Fibroblast of skin of scalp (primary cell): ENCODE measurements at regions not wholly inside any gene's neighbourhood (a gene's known extent, or its start where the extent isn't known, plus 50 kb on each side); places are given as distances from the start of the nearest gene placed in this dataset.

Experiments used
- DNase-seq: peaks from one replicate; pipeline ENCODE4 v3.0.0-alpha.2; 2013

DNA sequence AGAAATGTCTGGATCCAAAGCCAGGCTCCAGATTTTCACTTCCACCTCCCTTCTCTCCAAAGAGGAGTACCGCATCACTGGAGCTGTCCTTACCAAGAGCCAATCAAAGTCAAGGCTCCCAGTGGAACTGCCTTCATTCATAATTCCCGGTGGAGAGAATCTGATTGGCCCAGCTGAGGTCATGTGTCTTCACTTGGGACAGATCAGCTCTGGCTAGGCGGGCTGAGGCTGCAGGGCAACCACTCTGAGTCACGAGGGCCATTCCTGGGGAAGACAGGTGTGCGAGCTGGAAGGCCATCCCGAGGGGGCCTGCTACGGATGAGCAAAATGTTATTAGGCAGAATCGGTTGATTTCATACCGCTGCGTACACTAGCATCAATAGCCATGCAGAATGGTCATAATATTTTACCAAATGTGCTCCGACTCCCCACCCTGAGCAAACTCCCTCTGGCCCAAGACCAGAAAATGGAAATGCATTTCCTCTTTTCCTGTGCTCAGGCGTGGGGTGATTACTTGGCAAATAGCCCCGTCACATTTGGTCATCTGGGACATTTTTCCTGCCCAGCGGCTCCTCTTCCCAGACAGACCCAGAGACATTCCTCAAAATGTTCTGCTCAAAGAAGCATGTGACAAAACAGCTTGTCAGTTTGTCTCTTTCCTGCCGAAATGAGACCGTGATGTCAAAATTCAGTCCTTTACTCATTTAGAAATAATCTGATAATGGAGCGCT, 111.1 kb downstream of the AIPL1 start:
- no peak for DNase-seq

DNA sequence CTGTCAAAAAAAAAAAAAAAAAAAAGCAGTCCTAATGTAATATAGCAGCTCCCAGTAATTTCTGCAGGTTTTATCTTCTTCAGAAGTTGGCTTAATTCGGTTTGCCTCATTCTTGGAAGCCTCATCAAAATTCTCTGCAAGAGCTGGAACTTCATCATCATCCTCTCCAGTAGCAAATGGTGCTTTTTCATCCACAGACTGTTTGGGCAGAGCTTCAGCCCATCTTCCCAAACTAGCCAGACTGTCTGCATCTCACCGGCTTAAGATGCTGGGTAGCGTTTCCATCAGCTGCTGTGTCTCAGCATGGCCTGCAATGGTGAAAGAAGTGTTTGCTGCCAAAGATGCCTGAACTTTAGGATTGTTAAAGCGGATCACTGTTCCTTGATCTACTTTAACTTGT, 112.6 kb downstream of the AIPL1 start:
- DNase-seq = no peak

DNA sequence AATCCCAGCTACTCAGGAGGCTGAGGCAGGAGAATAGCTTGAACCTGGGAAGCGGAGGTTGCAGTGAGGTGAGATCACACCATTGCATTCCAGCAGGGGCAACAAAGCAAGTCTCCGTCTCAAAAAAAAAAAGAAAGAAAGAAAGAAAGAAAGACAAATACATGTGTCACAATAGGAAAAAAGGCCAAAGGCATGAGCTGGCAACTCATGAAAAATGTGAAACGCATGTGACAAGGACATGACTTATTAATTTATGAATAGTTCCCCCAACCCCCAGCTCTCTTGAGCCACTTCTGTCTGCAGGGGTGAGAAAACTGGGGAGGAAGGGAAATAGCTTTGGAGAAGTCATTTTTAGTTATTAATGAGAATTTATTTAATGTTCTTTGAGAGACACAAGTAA, 120.6 kb downstream of the AIPL1 start:
- DNase-seq = no peak

DNA sequence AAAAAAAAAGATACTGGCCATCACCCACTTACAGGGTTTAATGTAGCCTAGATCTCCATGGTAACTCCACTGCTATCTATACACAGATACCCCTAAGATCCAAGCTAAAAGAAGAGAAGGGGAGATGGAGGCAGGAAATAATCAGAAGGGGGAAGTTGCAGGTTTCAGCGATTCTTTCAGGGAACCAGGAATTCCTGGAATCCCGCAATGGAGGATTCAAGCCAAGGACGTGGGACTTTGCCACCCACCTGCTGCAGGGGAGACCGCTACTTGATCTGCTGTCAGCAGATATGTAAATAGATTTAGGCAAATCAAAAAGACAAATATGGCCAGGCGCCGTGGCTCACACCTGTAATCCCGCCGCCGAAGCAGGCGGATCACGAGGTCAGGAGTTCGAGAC, 121.1 kb downstream of the AIPL1 start:
- DNase-seq = no peak

DNA sequence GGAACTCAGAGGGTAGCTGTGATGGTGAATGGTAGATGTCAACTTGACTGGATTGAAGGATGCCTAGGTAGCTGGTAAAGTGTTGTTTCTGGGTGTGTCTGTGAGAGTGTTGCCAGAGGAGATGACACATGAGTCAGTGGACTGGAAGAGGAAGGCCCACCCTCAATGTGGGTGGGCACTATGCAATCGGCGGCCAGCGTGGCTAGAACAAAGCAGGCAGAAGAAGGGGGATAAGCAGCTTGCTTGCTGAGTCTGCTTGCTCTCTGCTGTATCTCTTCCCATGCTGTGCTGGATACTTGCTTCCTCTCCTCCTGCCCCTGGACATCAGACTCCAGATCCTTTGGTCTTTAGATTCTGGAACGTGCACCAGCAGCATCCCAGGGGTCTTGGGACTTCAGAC, 128.1 kb downstream of the AIPL1 start:
- no peak for DNase-seq

DNA sequence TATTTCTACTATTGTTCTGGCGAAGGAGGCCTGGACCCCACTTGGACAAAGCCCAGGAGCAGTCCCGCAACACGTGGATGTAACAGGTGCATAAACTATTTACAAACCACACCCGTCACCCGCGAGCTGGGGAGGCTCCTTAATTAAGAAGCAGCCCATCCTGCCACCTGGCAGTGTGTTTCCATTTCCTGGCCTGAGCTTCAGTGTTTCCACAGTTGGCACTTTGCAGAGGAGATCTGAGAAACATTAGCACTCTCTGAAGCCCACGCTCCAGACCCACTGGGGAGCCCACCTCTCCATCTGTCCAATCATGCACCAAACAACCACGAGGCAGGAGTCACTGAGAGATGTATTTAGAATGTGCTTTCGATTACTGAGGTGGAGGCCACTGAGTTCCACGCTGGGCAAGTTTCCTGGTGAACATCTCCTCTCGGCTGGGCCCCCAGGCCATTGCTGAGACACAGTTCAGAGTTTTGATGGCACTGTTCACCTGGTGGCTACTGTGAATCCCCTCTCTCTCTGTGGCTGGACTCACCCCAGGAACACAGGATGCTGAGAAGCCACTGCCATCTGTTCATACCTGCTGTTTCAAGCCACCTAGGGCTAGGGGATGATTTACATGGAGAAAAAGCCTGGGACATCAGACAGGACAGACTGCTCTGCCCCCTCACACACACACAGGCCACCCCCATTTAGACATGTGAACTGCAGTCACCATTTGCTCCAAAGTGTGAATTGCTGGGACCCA, 129.1 kb downstream of the AIPL1 start:
- DNase-seq = no peak

DNA sequence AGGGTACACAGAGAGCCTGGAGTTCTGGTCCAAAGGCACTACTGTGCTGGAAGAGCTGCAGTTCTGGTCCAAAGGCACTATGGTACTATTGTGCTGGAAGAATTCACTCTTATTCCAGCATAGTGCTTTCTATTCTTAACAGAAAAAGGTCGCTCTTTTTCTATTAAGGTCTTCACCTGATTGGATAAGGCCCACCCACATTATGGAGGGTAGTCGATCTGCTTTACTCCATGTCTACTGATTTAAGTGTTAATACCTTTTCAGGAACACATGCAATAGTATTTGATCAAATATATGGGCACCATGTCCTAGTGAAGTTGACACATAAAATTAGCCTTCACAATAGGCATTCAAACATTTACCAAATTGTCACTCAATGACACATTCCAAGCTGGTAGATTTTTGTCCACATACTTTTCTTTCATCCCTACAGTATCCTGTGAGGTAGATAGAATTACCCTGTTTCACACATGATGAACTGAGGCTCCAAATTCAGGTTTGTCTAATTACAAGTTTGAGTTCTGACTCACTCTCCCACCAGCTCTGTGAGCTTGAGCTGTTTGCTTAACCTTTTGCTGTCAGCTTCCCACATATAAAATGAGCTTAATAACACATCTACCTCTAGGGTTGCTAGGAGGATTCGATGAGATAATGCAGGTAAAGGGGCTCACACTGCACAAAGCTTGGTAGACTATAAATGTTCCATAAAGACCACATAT, 129.9 kb downstream of the AIPL1 start:
- no peak for DNase-seq

DNA sequence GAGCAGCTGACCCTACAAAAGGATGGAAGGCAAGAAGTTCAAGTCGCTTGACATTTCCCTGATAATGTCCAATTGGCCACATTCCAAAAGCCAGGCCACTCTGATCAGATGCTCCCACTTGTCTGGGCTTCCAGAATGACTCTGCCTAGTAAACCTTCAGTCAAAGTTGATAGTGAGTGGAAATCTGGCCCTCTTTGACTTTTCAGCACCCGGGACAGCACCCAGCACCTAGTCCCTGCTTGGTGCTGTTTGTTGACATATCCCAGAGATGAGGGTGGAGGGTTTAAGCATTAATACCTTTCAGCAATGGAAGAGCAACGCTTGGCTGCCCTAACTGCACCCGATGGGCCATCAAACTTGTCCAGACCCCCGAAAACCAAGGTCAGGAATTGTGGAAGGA, 131.3 kb downstream of the AIPL1 start:
- DNase-seq = peak; percentile 17

DNA sequence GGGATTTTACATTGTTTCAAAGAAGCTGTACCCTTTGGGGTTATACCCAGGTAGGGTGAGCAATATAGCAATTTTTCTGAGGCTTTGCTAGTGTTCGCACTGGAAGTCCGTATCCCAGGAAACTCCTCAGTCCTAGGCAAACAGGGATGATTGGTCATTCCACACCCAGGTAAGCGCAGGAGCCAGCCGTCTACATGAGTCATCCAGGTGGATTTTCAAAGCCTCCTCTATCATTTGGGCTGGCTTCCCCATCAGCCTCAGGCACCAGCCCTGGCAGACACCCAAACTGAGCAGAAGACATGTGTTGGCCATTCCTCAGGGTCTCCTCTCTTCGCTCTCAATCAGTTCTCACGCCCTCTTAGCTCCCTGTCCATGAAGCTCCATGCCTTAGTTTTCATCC, 135.6 kb downstream of the AIPL1 start:
- DNase-seq = no peak

DNA sequence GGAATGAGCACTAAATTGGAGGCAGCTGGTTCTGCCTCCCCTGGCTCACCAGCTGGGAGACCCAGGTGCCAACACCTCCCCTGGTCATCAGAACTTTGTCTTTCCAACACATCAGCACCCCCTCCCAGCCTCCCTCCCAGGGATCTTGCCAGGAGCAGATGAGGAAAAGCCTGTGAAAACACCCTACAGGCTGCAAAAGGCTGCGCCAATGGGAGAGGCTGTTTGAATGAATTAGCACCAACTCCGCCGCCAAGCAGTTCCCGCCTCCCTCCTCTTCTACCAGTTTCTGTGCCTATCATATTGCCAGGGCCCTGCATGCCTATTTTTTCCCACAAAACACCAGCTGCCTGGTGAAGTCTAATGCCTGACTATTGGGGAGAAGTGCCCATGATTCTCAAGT, 137.0 kb downstream of the AIPL1 start:
- no peak for DNase-seq

DNA sequence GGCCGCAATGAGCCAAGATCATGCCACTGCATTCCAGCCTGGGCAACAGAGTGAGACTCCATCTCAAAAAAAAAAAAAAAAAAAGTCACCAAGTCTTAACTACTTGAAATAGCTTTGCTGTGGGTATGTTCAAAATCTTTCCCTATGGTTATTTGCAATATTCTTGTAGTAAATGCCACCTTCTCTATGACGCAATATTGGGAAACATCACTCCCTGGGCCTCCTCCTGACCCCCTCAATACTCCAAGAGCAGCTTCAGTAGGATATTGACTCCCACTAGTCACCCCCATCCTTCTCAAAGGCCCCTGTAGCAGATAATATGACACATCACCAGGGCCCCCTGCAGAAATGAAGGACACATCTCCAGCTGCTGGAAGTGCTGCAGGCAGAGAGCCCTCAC, 137.8 kb downstream of the AIPL1 start:
- no peak for DNase-seq

DNA sequence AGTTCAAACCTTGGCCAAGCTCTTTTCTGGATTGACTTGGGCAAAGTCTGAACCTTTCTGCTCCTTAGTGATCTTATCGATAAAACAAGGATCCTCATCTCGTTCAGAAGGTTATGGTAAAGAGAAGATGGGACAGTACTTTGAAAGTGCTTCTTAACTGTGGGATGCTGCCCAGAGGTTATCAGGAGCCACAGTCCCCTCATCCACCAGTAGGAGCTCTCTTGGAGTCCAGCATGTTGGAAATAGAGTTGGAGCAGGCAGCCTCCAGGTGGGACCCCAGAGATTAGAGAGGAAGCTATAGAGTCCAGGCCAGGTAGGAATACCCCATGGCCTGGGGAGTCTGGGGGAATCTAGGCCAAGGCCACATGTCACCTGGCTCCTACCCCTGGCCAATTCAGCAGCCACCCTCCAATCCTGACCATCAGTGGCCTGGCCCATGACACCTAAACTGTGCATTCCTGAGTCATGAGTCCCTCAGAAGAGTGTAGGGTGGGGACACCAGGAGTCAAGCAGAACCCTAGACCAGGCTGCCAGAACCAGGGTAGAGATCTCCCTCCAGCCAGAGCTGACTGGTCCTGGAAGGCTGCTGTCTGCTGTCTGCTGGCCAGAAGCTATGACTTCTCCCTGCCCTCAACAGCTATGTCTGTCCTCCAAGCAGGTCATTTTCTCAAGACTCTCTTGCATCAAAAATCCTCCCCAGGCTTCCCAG, 144.3 kb downstream of the AIPL1 start:
- no peak for DNase-seq

DNA sequence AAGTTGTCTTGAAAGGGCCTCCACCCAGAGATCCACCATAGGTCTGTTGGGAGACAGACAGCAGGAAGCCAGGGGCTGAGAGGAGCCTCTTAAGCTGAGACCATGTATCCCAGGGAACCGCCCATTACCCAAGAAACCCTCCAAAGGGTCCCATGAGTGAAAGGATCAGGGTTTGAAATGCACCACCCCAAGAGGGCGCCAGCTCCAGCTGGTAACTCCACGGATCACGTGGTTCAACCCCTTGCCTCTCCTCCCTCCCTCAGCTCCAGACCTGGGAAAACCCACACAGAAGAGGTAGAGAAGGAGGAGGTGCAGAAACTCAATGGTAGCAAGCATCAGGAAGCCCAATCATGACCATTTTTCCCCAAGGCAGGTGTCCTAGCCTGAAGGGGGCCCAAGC, 148.7 kb downstream of the AIPL1 start:
- DNase-seq = no peak

DNA sequence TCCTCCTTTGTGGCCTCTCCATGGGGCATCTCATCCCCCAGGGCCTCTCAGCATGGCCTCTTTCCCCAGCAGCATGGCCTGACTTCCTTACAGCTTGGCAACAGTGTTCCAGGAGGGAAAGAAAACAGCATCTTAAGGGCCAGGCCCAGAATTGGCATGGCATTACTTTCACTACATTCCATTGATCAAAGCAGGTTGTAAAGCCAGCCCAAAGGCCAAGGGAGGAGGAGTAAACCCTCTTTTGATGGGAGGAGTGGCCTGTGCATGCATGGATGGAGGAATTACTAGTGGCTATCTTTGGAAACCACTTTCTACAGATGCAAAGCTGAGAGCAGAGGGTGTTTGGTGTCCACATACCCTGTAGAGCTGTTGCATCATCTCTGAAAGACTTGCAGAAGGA, 149.4 kb downstream of the AIPL1 start:
- no peak for DNase-seq

DNA sequence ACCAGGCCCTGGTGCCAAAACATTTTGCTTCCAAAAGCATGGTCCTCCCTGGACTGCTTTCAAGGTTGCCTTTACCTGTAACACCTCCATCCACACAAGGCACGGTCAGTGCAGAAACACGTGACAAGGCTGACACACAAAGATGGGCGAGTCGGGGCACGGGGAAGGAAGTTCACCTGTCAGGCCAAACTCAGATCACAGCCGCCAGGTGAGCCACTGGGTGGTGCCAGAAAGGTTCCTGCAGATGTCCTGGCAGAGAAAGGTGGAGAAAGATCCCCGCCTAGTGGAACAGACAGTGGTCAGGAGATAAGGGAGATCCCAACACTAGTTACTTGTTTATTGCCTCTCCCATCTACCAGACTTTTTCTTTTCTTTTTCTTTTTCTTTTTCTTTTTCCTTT, 155.3 kb downstream of the AIPL1 start:
- no peak for DNase-seq

DNA sequence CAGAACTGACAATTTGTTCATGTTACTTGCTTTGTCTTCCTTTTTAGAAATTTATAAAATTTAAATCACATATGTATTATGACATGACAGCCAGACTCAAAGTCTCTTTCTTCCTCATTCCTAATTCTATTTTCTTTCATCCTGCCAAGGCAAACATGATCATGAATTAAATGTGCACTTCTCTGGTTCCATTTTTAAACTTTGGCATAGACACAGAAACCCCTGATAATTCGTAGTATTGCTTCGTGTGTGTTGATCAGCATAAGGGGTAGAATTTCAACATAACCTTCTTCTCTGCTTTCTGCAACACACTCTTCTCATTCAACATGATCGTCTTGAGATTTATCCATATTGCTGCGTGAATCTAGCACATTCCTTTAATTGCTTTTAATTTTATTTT, 156.5 kb downstream of the AIPL1 start:
- DNase-seq = no peak

DNA sequence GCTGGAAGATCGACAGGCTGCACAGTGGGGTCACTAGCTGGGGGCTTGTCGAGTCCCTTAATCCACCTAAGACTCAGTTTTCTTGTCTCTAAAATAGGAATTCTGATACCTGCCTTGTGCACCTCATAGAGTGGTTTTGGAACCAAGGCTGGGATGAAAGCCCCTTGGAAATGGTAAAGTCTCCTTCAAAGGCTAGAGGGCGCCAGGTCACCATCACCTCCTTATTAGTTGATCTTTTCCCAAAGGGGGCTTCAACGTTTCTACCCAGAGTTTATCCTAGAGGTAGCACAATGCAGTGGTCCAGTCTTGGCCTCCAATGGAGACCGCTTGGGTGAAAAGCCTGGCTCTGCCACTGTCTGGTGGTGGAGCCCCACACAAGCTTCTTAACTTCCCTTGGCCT, 158.2 kb downstream of the AIPL1 start:
- no peak for DNase-seq

DNA sequence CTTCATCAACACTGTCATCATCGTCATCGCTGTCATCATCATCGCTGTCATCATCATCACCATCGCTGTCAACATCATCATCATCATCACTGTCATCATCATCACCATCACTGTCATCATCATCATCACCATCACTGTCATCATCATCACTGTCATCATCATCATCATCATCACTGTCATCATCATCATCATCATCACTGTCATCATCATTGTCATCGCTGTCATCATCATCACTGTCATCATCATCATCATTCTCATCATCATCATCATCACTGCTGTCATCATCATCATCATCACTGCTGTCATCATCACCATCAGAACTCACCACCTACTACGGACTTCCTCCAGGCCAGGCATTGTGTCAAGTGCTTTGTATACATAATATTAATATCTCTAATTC, 160.6 kb downstream of the AIPL1 start:
- DNase-seq = no peak

DNA sequence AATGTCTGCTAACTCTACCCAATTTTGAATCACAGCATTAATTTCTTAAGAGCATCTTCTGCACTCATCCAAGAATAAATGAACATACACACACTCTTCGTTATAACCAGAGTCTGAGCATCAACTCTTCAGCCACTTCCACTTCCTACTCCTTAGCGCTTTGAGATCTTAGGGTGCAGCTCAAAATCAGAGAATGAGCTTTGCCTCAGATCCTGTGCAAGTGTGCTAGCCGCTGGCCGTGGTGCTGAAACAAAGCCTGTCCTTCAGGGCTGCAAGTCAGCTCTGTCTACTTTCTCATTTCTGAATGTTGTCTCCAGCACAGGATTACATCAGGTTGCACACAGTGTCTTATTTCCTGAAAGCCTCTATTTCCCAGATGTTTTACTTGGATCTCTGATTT, 165.4 kb downstream of the AIPL1 start:
- DNase-seq = peak; percentile 34

DNA sequence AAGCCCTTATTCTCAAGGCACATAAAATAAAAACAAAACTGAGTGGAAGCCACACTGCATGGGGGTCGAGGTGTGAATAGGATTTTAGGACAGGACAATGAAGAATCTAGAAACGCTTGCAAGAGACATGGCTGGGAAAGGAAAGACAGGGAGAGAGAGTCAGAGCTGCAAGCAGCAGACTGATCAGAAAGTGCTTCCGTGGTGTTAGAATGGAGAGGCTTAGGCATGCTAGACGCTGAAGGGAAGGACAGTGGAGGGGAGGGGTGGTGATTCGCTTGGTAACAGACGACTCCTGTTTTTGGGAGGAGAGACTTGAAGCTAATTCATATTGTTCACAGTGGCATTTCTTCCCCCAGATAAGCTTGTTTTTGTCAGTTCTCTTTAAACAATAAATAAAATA, 173.5 kb downstream of the AIPL1 start:
- DNase-seq = no peak

DNA sequence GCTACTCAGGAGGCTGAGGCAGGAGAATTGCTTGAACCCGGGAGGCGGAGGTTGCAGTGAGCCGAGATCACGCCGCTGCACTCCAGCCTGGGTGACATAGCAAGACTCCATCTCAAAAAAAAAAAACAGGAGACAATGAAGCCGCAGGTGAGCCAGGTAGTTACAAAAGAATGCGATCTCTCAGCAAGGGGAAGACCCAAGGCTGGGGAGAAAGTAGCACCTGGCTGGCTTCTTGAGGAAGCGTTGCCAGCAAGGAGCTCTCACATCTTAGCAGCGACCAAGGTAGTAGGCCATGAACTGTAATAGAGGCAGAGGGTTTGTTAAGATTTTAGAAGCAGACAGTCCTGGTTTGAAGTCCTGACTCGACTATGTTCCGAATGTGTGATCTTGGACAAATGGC, 175.0 kb downstream of the AIPL1 start:
- no peak for DNase-seq

DNA sequence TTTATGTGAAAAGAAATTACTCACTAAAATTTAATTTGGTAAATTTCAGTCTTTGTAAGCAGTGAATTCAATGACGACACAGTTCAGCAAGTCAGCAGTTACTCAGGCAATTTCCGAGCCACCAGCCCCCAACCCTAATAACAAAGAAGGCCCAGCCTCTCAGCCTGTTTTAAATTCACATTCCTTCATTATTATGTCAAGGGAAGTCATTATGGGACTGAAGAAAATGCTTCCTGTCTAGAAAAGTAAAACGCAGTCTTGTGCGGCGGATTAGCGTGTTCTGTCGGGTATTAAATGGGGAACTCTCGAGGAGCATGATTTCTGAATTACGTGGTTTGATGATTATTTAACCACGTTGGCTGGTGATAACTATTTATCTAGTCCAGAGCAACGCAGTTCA, 177.6 kb downstream of the AIPL1 start:
- DNase-seq = peak; percentile 33

DNA sequence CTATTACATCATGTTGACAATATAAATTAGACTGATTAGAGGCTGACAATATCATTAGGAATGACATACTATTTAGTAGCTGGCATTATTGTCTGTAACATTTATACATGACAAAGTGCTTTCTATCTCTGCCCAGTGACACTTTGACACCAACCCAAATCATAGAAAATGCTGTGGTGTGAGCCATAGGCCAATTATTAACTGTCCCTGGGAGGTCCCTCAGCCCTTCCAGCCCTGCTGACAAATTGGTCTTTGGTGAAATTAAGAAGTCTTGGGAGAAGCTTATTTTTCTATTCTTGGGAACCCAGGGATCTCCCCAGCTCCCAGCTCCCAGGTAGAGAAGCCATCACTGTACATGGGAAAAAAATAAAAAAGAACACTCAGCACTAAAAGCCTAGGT, 179.6 kb downstream of the AIPL1 start:
- no peak for DNase-seq
